ENCODE measurements at regions not wholly inside any gene's neighbourhood (a gene's known extent, or its start where the extent isn't known, plus 50 kb on each side); places are given as distances from the start of the nearest gene placed in this dataset.

GRCh38 chr12:5248999-5249526 lies 182.8 kb upstream of the NTF3 start:
- no peak for DNase-seq (ENCODE audit: low read depth, low spot score)
- Histone ChIP-seq H3K9ac (ENCODE audit: insufficient read length, low read depth) (no peak overlapping the region), H3K27me3 (ENCODE audit: insufficient read depth, insufficient read length) (no peaks in the 10 kb centered on the region), H3K4me1 (ENCODE audit: insufficient read depth, insufficient read length) (peaks cover 10% of the 10 kb centered on the region), H3K9me3 (ENCODE audit: insufficient read depth, low read length) (no peaks in the 10 kb centered on the region), H3K36me3 (ENCODE audit: insufficient read depth, insufficient read length, low read length) (no peaks in the 10 kb centered on the region), H3K4me3 (ENCODE audit: insufficient read length, low read depth) (no peak overlapping the region)
- no peak for TF ChIP-seq SUZ12 (IDR thresholded peaks at IDR 0.05; ENCODE audit: extremely low read depth, insufficient read depth, insufficient read length)
- TF ChIP-seq ZNF274 (IDR thresholded peaks at IDR 0.05; ENCODE audit: low read depth, low read length), result no peak
- no peak for TF ChIP-seq YY1 (IDR thresholded peaks at IDR 0.05; ENCODE audit: insufficient read depth, insufficient read length)

GRCh38 chr12:5251092-5251491 lies 180.8 kb upstream of the NTF3 start:
- no peak for TF ChIP-seq SUZ12 (IDR thresholded peaks at IDR 0.05; ENCODE audit: extremely low read depth, insufficient read depth, insufficient read length)
- no peak for TF ChIP-seq ZNF274 (IDR thresholded peaks at IDR 0.05; ENCODE audit: low read depth, low read length)
- no peak for TF ChIP-seq YY1 (IDR thresholded peaks at IDR 0.05; ENCODE audit: insufficient read depth, insufficient read length)
- H3K9me3 ChIP-seq (ENCODE audit: insufficient read depth, low read length), result no peaks in the 10 kb centered on the region
- no peak overlapping the region for H3K9ac ChIP-seq (ENCODE audit: insufficient read length, low read depth)
- H3K4me1 ChIP-seq (ENCODE audit: insufficient read depth, insufficient read length), result no peaks in the 10 kb centered on the region
- no peak for DNase-seq (ENCODE audit: low read depth, low spot score)
- H3K36me3 ChIP-seq (ENCODE audit: insufficient read depth, insufficient read length, low read length), result no peaks in the 10 kb centered on the region
- no peak overlapping the region for H3K4me3 ChIP-seq (ENCODE audit: insufficient read length, low read depth)
- H3K27me3 ChIP-seq (ENCODE audit: insufficient read depth, insufficient read length), result no peaks in the 10 kb centered on the region

- TF ChIP-seq SUZ12 (IDR thresholded peaks at IDR 0.05; ENCODE audit: extremely low read depth, insufficient read depth, insufficient read length) (no peak), YY1 (IDR thresholded peaks at IDR 0.05; ENCODE audit: insufficient read depth, insufficient read length) (no peak), ZNF274 (IDR thresholded peaks at IDR 0.05; ENCODE audit: low read depth, low read length) (no peak)
- no peak for DNase-seq (ENCODE audit: low read depth, low spot score)
- H3K36me3 ChIP-seq (ENCODE audit: insufficient read depth, insufficient read length, low read length), result no peaks in the 10 kb centered on the region
Measured at GRCh38 chr12:5251786-5252185, 180.1 kb upstream of the NTF3 start.

GRCh38 chr12:5254703-5255102 lies 177.2 kb upstream of the NTF3 start:
- Histone ChIP-seq H3K36me3 (ENCODE audit: insufficient read depth, insufficient read length, low read length) (no peaks in the 10 kb centered on the region), H3K9me3 (ENCODE audit: insufficient read depth, low read length) (no peaks in the 10 kb centered on the region), H3K27me3 (ENCODE audit: insufficient read depth, insufficient read length) (no peaks in the 10 kb centered on the region), H3K9ac (ENCODE audit: insufficient read length, low read depth) (no peak overlapping the region), H3K4me1 (ENCODE audit: insufficient read depth, insufficient read length) (peaks cover 5% of the 10 kb centered on the region), H3K4me3 (ENCODE audit: insufficient read length, low read depth) (no peak overlapping the region)
- TF ChIP-seq ZNF274 (IDR thresholded peaks at IDR 0.05; ENCODE audit: low read depth, low read length) (no peak), SUZ12 (IDR thresholded peaks at IDR 0.05; ENCODE audit: extremely low read depth, insufficient read depth, insufficient read length) (no peak), YY1 (IDR thresholded peaks at IDR 0.05; ENCODE audit: insufficient read depth, insufficient read length) (no peak)
- no peak for DNase-seq (ENCODE audit: low read depth, low spot score)

More at GRCh38 chr12:5251786-5252185, 180.1 kb upstream of the NTF3 start:
- H3K9ac ChIP-seq (ENCODE audit: insufficient read length, low read depth), result no peak overlapping the region
- H3K4me1 ChIP-seq (ENCODE audit: insufficient read depth, insufficient read length), result no peaks in the 10 kb centered on the region
- H3K4me3 ChIP-seq (ENCODE audit: insufficient read length, low read depth), result no peak overlapping the region
- H3K9me3 ChIP-seq (ENCODE audit: insufficient read depth, low read length), result no peaks in the 10 kb centered on the region
- H3K27me3 ChIP-seq (ENCODE audit: insufficient read depth, insufficient read length), result no peaks in the 10 kb centered on the region

GRCh38 chr12:5257763-5258495 lies 174.0 kb upstream of the NTF3 start:
- Histone ChIP-seq H3K9me3 (ENCODE audit: insufficient read depth, low read length) (no peaks in the 10 kb centered on the region), H3K4me1 (ENCODE audit: insufficient read depth, insufficient read length) (peaks cover 5% of the 10 kb centered on the region), H3K9ac (ENCODE audit: insufficient read length, low read depth) (no peak overlapping the region), H3K27me3 (ENCODE audit: insufficient read depth, insufficient read length) (no peaks in the 10 kb centered on the region), H3K36me3 (ENCODE audit: insufficient read depth, insufficient read length, low read length) (no peaks in the 10 kb centered on the region), H3K4me3 (ENCODE audit: insufficient read length, low read depth) (no peak overlapping the region)
- TF ChIP-seq YY1 (IDR thresholded peaks at IDR 0.05; ENCODE audit: insufficient read depth, insufficient read length) (no peak), ZNF274 (IDR thresholded peaks at IDR 0.05; ENCODE audit: low read depth, low read length) (no peak), SUZ12 (IDR thresholded peaks at IDR 0.05; ENCODE audit: extremely low read depth, insufficient read depth, insufficient read length) (no peak)
- DNase-seq (ENCODE audit: low read depth, low spot score), result no peak

GRCh38 chr12:5258498-5258897 lies 173.4 kb upstream of the NTF3 start:
- no peak for DNase-seq (ENCODE audit: low read depth, low spot score)
- H3K9me3 ChIP-seq (ENCODE audit: insufficient read depth, low read length), result peaks cover 3% of the 10 kb centered on the region; the same call in 1 of the 2 replicates
- H3K36me3 ChIP-seq (ENCODE audit: insufficient read depth, insufficient read length, low read length), result no peaks in the 10 kb centered on the region
- H3K9ac ChIP-seq (ENCODE audit: insufficient read length, low read depth), result no peak overlapping the region
- peaks cover 5% of the 10 kb centered on the region for H3K4me1 ChIP-seq (ENCODE audit: insufficient read depth, insufficient read length)
- TF ChIP-seq YY1 (IDR thresholded peaks at IDR 0.05; ENCODE audit: insufficient read depth, insufficient read length) (no peak), SUZ12 (IDR thresholded peaks at IDR 0.05; ENCODE audit: extremely low read depth, insufficient read depth, insufficient read length) (no peak), ZNF274 (IDR thresholded peaks at IDR 0.05; ENCODE audit: low read depth, low read length) (no peak)
- H3K4me3 ChIP-seq (ENCODE audit: insufficient read length, low read depth), result no peak overlapping the region
- no peaks in the 10 kb centered on the region for H3K27me3 ChIP-seq (ENCODE audit: insufficient read depth, insufficient read length)

- peaks cover 7% of the 10 kb centered on the region; the same call in 1 of the 2 replicates for H3K9me3 ChIP-seq (ENCODE audit: insufficient read depth, low read length)
- H3K4me3 ChIP-seq (ENCODE audit: insufficient read length, low read depth), result no peak overlapping the region
- TF ChIP-seq ZNF274 (IDR thresholded peaks at IDR 0.05; ENCODE audit: low read depth, low read length) (no peak), SUZ12 (IDR thresholded peaks at IDR 0.05; ENCODE audit: extremely low read depth, insufficient read depth, insufficient read length) (no peak), YY1 (IDR thresholded peaks at IDR 0.05; ENCODE audit: insufficient read depth, insufficient read length) (no peak)
- no peaks in the 10 kb centered on the region for H3K27me3 ChIP-seq (ENCODE audit: insufficient read depth, insufficient read length)
- H3K36me3 ChIP-seq (ENCODE audit: insufficient read depth, insufficient read length, low read length), result no peaks in the 10 kb centered on the region
- H3K4me1 ChIP-seq (ENCODE audit: insufficient read depth, insufficient read length), result peaks cover 5% of the 10 kb centered on the region
- no peak for DNase-seq (ENCODE audit: low read depth, low spot score)
- no peak overlapping the region for H3K9ac ChIP-seq (ENCODE audit: insufficient read length, low read depth)
Measured at GRCh38 chr12:5258926-5259325, 173.0 kb upstream of the NTF3 start.
